GM18511 (cell line): ENCODE measurements at regions not wholly inside any gene's neighbourhood (a gene's known extent, or its start where the extent isn't known, plus 50 kb on each side); places are given as distances from the start of the nearest gene placed in this dataset.
"Not testable (repeated sequence)": the region's sequence is repeated elsewhere in the genome, so short reads cannot be mapped to it uniquely, and the experiment has no call there.

ENCODE experiments used
- ATAC-seq: cut with Tn5 transposase; IDR thresholded peaks from one replicate; pipeline ENCODE4 v1.9.1; 2021; ENCODE audit warnings: mild to moderate bottlenecking, moderate library complexity; ENCODE audit not compliant: unreplicated experiment

- no peak for ATAC-seq
Observed at GRCh38 chr5:19125956-19126713, 861.9 kb downstream of the CDH18 start.

DNA sequence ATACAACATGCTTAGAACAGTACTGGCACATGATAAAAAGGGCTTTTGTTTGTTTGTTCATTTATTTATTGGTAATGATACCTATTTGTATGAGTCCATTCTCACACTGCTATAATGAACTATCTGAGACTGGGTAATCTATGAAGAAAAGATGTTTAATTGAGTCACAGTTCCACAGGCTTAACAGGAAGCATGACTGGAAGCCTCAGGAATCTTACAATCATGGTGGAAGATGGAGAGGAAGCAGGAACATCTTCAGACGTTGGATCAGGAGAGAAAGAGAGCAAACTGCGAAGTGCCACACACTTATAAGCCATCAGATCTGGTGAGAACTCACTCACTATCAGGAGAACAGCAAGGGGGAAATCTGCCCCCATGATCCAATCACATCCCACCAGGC is 847.7 kb downstream of the CDH18 start:
- no peak for ATAC-seq

DNA sequence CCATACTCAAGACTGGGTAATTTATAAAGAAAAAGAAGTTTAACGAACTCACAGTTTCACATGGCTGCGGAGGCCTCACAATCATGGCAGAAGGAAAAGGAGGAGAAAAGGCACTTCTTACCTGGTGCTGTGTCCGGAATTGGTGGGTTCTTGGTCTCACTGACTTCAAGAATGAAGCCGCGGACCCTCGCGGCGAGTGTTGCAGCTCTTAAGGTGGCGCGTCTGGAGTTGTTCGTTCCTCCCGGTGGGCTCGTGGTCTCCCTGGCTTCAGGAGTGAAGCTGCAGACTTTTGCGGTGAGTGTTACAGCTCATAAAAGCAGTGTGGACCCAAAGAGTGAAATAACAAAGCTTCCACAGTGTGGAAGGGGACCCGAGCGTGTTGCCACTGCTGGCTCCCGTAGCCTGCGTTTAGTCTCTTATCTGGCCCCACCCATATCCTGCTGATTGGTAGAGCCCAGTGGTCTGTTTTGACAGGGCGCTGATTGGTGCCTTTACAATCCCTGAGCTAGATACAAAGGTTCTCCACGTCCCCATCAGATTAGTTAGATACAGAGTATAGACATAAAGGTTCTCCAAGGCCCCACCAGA is 846.0 kb downstream of the CDH18 start:
- not testable (repeated sequence) for ATAC-seq

DNA sequence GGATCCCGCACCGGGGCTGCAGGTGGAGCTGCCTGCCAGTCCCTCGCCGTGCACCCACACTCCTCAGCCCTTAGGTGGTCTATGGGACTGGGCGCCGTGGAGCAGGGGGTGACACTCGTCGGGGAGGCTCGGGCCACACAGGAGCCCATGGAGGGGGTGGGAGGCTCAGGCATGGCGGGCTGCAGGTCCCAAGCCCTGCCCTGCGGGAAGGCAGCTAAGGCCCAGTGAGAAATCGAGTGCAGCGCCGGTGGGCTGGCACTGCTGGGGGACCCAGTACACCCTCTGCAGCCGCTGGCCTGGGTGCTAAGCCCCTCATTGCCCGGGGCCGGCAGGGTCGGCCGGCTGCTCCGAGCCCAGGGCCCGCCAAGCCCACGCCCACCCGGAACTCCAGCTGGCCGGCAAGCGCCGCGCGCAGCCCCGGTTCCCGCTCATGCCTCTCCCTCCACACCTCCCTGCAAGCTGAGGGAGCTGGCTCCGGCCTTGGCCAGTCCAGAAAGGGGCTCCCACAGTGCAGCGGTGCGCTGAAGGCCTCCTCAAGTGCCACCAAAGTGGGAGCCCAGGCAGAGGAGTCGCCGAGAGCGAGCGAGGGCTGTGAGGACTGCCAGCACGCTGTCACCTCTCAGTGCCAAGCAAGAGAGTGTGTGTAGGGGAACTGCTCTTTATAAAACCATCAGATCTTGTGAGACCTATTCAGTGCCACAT is 845.1 kb downstream of the CDH18 start:
- ATAC-seq: not testable (repeated sequence)

DNA sequence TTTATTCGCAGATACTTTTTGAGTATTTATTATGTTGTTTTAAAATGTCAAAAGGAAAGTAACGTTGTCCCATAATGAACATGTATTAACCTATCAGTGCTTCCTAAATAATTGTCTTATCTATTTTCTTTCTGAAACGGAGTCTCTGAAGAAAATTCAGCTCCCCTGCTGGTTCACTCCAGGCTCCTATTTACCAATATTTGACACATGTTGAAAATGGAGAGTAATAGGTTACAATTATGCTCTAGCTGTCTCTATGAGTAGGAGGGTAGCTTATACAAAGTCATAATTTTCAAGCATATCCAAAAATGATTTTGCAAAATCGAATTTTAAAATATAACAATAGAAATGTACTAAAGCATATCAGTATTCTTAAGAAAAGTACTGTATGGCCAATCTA is 844.1 kb downstream of the CDH18 start:
- ATAC-seq: no peak

DNA sequence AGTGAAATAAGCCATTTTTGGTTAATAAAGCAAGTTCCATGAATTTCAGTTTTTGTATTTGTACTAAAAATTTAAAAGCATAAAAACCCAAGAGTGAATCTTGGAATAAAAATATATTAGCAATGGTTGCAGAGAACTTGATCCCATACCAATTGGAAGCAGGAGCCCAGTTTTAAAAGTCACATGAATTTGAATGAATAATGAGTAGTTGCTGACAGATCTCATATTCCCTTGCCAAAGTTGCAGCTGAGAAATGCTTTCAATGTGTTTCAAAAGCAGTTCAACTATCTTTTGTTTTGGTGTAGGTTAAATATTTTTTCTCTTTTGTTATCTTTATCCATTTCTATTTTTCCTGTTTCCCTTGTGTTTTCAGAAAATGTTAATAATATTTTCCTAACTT is 818.6 kb downstream of the CDH18 start:
- ATAC-seq: no peak

- ATAC-seq: no peak
Observed at GRCh38 chr5:19172926-19173470, 815.0 kb downstream of the CDH18 start.

DNA sequence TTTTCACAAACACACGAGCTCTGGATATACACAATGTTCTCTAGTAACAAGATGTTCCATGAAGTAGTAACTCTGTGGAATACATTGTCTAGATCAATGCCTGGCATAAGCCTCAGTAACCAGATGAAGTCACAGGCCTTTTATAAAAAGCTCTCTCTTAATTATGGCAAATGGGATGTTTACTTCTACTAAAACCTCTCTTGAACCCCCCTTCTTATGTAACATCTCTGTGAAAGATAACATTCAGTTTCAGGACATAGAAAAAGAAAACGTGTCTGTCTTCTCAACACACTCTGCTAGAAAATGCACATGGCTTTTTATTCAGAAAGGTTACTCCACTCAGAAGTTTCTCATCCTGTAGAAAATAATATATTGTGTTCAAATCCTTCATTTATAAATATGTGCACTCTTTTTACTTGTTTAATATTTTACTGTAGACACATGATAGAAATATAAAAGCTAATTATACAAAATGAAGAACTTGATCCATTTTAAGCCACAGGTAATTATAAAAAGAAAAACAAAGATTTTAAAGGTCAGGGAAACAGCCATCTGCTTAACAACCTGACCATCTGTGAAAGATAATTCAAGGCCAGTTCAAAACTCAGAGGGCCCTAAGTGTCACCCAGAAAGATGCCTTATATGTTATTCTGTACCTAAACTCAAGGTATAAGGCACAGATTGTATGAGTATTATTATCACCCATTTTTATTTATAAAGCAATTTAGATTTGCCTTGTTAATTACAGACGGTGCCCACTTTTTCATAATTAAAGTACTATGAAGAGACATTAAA is 812.0 kb downstream of the CDH18 start:
- ATAC-seq: no peak

DNA sequence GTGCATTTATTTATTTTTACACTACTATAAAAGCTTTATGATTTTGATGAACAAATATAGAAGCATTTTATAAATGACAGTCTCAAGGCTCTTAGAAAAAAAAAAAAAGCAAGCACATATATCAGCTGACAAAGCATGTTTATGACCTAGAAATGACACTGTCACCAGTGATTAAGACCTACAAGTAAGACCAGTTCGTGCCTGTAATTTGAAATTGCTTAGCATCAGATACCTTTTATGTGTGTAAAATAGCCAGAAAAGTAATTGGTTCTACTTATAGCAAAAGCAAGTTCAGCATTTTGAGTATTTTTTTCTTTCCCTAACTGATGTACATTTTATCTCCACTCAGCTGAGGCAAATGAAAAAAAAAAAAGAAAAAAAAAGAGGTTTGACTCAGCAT is 808.4 kb downstream of the CDH18 start:
- ATAC-seq: no peak

DNA sequence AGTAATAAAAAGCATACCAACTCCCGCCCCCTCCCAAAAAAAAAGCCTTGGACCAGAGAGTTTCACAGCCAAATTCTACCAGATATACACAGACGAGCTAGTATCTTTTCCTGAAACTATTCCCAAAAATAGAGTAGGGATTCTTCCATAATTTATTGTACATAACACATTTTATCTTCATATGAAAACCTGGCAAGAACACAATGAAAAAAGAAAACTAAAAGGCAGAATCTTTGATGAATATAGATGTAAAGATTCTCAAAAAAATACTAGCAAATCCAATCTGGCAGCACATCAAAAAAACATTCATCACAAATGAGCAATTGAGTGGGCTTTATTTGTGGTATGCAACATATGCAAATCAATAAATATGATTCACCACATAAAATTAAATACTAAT is 798.8 kb downstream of the CDH18 start:
- ATAC-seq: no peak

DNA sequence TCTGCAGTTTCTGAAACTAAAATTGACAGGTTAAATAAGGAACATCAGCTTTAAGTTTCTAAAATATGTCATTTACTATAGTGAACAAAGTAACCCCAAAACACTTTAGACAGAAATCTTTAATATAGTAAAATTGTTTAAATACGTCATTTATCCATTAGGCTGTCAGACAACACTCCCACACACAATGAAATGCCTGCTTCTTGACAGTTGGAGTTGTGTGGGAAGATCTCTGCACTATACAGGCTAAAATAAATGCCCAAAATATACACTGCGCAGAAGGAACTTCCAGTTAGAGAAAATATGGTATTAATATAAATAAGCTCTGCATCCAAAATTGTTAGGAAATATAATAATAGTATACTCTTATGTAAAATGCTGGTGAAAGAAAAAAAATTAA is 794.4 kb downstream of the CDH18 start:
- ATAC-seq: no peak

GRCh38 chr5:19196631-19197030 is 791.4 kb downstream of the CDH18 start:
- no peak for ATAC-seq

GRCh38 chr5:19200251-19200650 is 787.7 kb downstream of the CDH18 start:
- no peak for ATAC-seq

- no peak for ATAC-seq
Observed at GRCh38 chr5:19208397-19208796, 779.6 kb downstream of the CDH18 start.

- ATAC-seq: no peak
Observed at GRCh38 chr5:19210886-19211285, 777.1 kb downstream of the CDH18 start.

DNA sequence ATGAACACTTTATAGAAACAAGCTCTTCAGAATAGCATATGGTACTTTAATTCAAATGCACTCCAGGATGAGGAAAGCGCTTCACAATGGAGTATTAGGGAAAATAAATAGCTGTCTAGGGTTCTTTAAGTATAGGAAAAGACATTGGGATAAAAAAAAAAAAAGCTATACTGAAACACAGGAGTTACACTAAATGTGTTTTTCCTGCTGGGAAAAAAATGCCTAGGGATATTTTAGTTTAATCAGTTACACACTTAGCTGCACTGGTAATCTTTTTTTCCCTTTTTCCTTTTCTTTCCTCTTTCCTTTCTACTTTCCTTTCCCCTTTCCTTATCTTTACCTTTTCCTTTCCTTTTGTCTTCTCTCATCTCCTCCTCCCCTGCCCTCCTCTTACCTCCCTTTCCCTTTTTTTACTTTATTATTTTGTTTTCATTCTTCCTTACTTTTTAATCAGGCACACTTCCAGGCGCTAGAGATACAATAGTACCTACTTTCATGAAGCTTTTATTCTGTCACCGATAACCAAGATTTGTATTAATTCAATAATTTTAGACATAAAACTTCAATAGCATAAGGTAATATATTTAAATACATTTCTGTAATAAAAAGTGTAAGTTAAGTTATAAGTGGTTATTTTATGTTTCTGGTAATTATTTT is 758.7 kb downstream of the CDH18 start:
- no peak for ATAC-seq

DNA sequence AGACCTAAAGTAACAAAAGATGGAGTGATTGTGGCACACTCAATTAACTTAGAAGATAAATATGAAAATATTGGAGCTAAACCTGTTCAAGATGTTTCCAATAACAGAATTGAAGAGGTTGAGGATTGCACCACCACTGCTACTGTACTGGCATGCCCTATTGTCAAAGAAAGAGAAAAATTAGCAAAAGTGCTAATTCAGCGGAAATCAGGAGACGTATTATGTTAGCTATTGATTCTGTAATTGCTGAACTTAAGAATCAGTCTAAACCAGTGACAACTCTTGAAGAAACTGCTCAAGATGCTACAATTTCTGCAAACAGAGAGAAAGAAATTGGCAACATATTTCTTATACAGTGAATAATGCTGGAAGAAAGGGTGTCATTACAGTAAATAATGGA is 754.4 kb downstream of the CDH18 start:
- no peak for ATAC-seq

DNA sequence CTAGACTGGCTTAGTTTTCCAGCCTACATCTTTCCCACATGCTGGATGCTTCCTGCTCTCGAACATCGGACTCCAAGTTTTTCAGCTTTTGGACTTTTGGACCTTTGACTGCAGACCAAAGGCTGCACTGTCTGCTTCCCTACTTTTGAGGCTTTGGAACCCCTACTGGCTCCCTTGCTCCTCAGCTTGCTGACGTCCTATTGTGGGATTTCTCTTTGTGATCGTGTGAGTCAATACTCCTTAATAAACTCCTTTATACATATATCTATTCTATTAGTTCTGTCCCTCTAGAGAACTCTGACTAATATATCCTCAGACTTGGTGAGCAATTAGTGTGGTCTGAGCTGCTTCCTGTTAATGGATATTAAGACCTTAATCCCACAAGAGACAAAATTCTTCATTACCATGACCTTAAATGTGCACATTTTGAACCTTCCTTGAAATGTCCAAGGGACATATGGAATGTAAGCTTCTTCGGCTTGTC is 752.9 kb downstream of the CDH18 start:
- no peak for ATAC-seq

- ATAC-seq: no peak
Observed at GRCh38 chr5:19240170-19240569, 747.8 kb downstream of the CDH18 start.

GRCh38 chr5:19241690-19242089 is 746.3 kb downstream of the CDH18 start:
- no peak for ATAC-seq
